ENCODE measurements at regions not wholly inside any gene's neighbourhood (a gene's known extent, or its start where the extent isn't known, plus 50 kb on each side); places are given as distances from the start of the nearest gene placed in this dataset.

- H3K79me2 ChIP-seq, result no peaks in the 10 kb centered on the region
- H2AFZ ChIP-seq, result no peak overlapping the region
- no peaks in the 10 kb centered on the region for H3K27me3 ChIP-seq (ENCODE audit: control insufficient read depth, insufficient read depth, low read length)
- H3K36me3 ChIP-seq (ENCODE audit: control insufficient read depth, insufficient read depth, low read length), result no peaks in the 10 kb centered on the region
- H3K9me3 ChIP-seq (ENCODE audit: control insufficient read depth, low read length), result no peaks in the 10 kb centered on the region
- H3K4me3 ChIP-seq (ENCODE audit: low read depth, low read length), result no peak overlapping the region
- no peaks in the 10 kb centered on the region for H3K4me1 ChIP-seq
- no peak for TF ChIP-seq CTCF (IDR thresholded peaks at IDR 0.05)
- H3K4me2 ChIP-seq (ENCODE audit: low read length), result no peak overlapping the region
- H3K27ac ChIP-seq, result no peak overlapping the region
- H3K9ac ChIP-seq, result no peak overlapping the region
These were observed 70.1 kb upstream of the STAM2 start for GRCh38 chr2:152245653-152246052.

GRCh38 chr2:152246686-152247336 lies 71.2 kb upstream of the STAM2 start:
- H3K79me2 ChIP-seq, result no peaks in the 10 kb centered on the region
- H3K4me2 ChIP-seq (ENCODE audit: low read length), result no peak overlapping the region
- H3K4me3 ChIP-seq (ENCODE audit: low read depth, low read length), result no peak overlapping the region
- H3K9ac ChIP-seq, result no peak overlapping the region
- H3K36me3 ChIP-seq (ENCODE audit: control insufficient read depth, insufficient read depth, low read length), result no peaks in the 10 kb centered on the region
- no peaks in the 10 kb centered on the region for H3K4me1 ChIP-seq
- TF ChIP-seq CTCF (IDR thresholded peaks at IDR 0.05), result no peak
- no peaks in the 10 kb centered on the region for H3K9me3 ChIP-seq (ENCODE audit: control insufficient read depth, low read length)
- no peak overlapping the region for H2AFZ ChIP-seq
- no peaks in the 10 kb centered on the region for H3K27me3 ChIP-seq (ENCODE audit: control insufficient read depth, insufficient read depth, low read length)
- no peak overlapping the region for H3K27ac ChIP-seq

- no peak for TF ChIP-seq CTCF (IDR thresholded peaks at IDR 0.05)
- no peak overlapping the region for H2AFZ ChIP-seq
- H3K4me2 ChIP-seq (ENCODE audit: low read length), result no peak overlapping the region
- no peaks in the 10 kb centered on the region for H3K4me1 ChIP-seq
- H3K36me3 ChIP-seq (ENCODE audit: control insufficient read depth, insufficient read depth, low read length), result no peaks in the 10 kb centered on the region
- H3K4me3 ChIP-seq (ENCODE audit: low read depth, low read length), result no peak overlapping the region
- H3K79me2 ChIP-seq, result no peaks in the 10 kb centered on the region
- no peak overlapping the region for H3K9ac ChIP-seq
- no peaks in the 10 kb centered on the region for H3K27me3 ChIP-seq (ENCODE audit: control insufficient read depth, insufficient read depth, low read length)
- H3K27ac ChIP-seq, result no peak overlapping the region
- no peaks in the 10 kb centered on the region for H3K9me3 ChIP-seq (ENCODE audit: control insufficient read depth, low read length)
These were observed 71.8 kb upstream of the STAM2 start for GRCh38 chr2:152247337-152247695.

- H3K9ac ChIP-seq, result no peak overlapping the region
- no peaks in the 10 kb centered on the region for H3K79me2 ChIP-seq
- no peaks in the 10 kb centered on the region for H3K4me1 ChIP-seq
- no peak overlapping the region for H3K4me2 ChIP-seq (ENCODE audit: low read length)
- H2AFZ ChIP-seq, result no peak overlapping the region
- H3K27me3 ChIP-seq (ENCODE audit: control insufficient read depth, insufficient read depth, low read length), result no peaks in the 10 kb centered on the region
- H3K36me3 ChIP-seq (ENCODE audit: control insufficient read depth, insufficient read depth, low read length), result no peaks in the 10 kb centered on the region
- TF ChIP-seq CTCF (IDR thresholded peaks at IDR 0.05), result no peak
- no peak overlapping the region for H3K4me3 ChIP-seq (ENCODE audit: low read depth, low read length)
- no peak overlapping the region for H3K27ac ChIP-seq
- H3K9me3 ChIP-seq (ENCODE audit: control insufficient read depth, low read length), result no peaks in the 10 kb centered on the region
These were observed 75.0 kb upstream of the STAM2 start for GRCh38 chr2:152250421-152251100.

GRCh38 chr2:152251211-152251610 lies 75.6 kb upstream of the STAM2 start:
- TF ChIP-seq CTCF (IDR thresholded peaks at IDR 0.05), result no peak
- Histone ChIP-seq H3K4me1 (no peaks in the 10 kb centered on the region), H3K9ac (no peak overlapping the region), H3K27ac (no peak overlapping the region), H3K4me3 (ENCODE audit: low read depth, low read length) (no peak overlapping the region), H3K79me2 (no peaks in the 10 kb centered on the region), H2AFZ (no peak overlapping the region), H3K27me3 (ENCODE audit: control insufficient read depth, insufficient read depth, low read length) (no peaks in the 10 kb centered on the region), H3K36me3 (ENCODE audit: control insufficient read depth, insufficient read depth, low read length) (no peaks in the 10 kb centered on the region), H3K9me3 (ENCODE audit: control insufficient read depth, low read length) (no peaks in the 10 kb centered on the region), H3K4me2 (ENCODE audit: low read length) (no peak overlapping the region)
